Mesendoderm (in vitro differentiated cells): ENCODE measurements at regions not wholly inside any gene's neighbourhood (a gene's known extent, or its start where the extent isn't known, plus 50 kb on each side); places are given as distances from the start of the nearest gene placed in this dataset.

Experiments used
- DNase-seq: peaks from one replicate; pipeline ENCODE4 v3.0.0; 2013
- H2AK5ac ChIP-seq: 2 replicates; pipeline ENCODE4 v1.6.1; 2013; ENCODE audit warnings: low read length, inconsistent platforms
- H2BK120ac ChIP-seq: 2 replicates; pipeline ENCODE4 v1.6.1; 2013; ENCODE audit warnings: low read depth, mild to moderate bottlenecking, low read length, moderate library complexity, mixed read lengths
- H2BK15ac ChIP-seq: replicated peaks from 2 replicates; pipeline ENCODE4 v1.6.1; 2013; ENCODE audit warnings: low read depth, mild to moderate bottlenecking, moderate library complexity
- H2BK5ac ChIP-seq: 2 replicates; pipeline ENCODE4 v1.6.1; 2013; ENCODE audit warnings: low read length, inconsistent platforms
- H3K18ac ChIP-seq: 2 replicates; pipeline ENCODE4 v1.6.1; 2013; ENCODE audit warnings: mild to moderate bottlenecking, low read length, mixed read lengths
- H3K23ac ChIP-seq: one replicate; pipeline ENCODE4 v1.6.1; 2013; ENCODE audit warnings: low read length
- H3K27ac ChIP-seq: 2 replicates; pipeline ENCODE4 v1.5.1; 2013; ENCODE audit warnings: low read depth, mild to moderate bottlenecking, inconsistent platforms, low read length, moderate library complexity
- H3K27me3 ChIP-seq: 2 replicates; pipeline ENCODE4 v1.6.1; 2013; ENCODE audit warnings: low read length, control low read depth, mild to moderate bottlenecking, inconsistent platforms; ENCODE audit not compliant: insufficient read depth, poor library complexity
- H3K36me3 ChIP-seq: 2 replicates; pipeline ENCODE4 v1.6.1; 2013; ENCODE audit warnings: low read length, inconsistent platforms; ENCODE audit not compliant: control insufficient read depth, insufficient read depth
- H3K4ac ChIP-seq: one replicate; pipeline ENCODE4 v1.6.1; 2013; ENCODE audit warnings: low read depth, mild to moderate bottlenecking, low read length, moderate library complexity
- H3K4me1 ChIP-seq: 2 replicates; pipeline ENCODE4 v1.6.1; 2013; ENCODE audit warnings: low read depth, low read length, inconsistent platforms; ENCODE audit not compliant: control insufficient read depth
- H3K4me2 ChIP-seq: 2 replicates; pipeline ENCODE4 v1.6.1; 2013; ENCODE audit warnings: low read length
- H3K4me3 ChIP-seq: 2 replicates; pipeline ENCODE4 v1.5.1; 2013; ENCODE audit warnings: mild to moderate bottlenecking, low read length
- H3K56ac ChIP-seq: one replicate; pipeline ENCODE4 v1.6.1; 2013; ENCODE audit warnings: low read length
- H3K79me1 ChIP-seq: 2 replicates; pipeline ENCODE4 v1.6.1; 2013; ENCODE audit warnings: low read length, inconsistent platforms
- H3K79me2 ChIP-seq: 2 replicates; pipeline ENCODE4 v1.6.1; 2013; ENCODE audit warnings: mild to moderate bottlenecking, low read length; ENCODE audit not compliant: control insufficient read depth, insufficient read depth
- H3K9ac ChIP-seq: 2 replicates; pipeline ENCODE4 v1.6.1; 2013; ENCODE audit warnings: low read length, inconsistent platforms
- H4K5ac ChIP-seq: one replicate; pipeline ENCODE4 v1.6.1; 2013; ENCODE audit warnings: low read length
- H4K8ac ChIP-seq: one replicate; pipeline ENCODE4 v1.6.1; 2013; ENCODE audit warnings: low read depth, mild to moderate bottlenecking, control low read depth, low read length, moderate library complexity
- WGBS: extraction: QIAGEN DNeasy Blood & Tissue Kit; methylation state at CpG from one replicate; pipeline ENCODE4 v1.1.7; 2013; ENCODE audit warnings: low lambda C conversion rate, missing lambda C conversion rate; ENCODE audit not compliant: insufficient coverage; ENCODE audit errors: extremely low coverage; 5-methylcytosine and 5-hydroxymethylcytosine counted together

- H3K4me3 ChIP-seq: no peak overlapping the region
- no peak overlapping the region for H4K5ac ChIP-seq
- H3K18ac ChIP-seq: no peak overlapping the region
- no peak overlapping the region for H2BK120ac ChIP-seq
- no peak overlapping the region for H3K27ac ChIP-seq
- H3K4ac ChIP-seq: no peak overlapping the region
- H4K8ac ChIP-seq: no peak overlapping the region
- no peak overlapping the region for H2BK5ac ChIP-seq
- no peak overlapping the region for H3K4me2 ChIP-seq
- H2BK15ac ChIP-seq: no peak overlapping the region
- H3K9ac ChIP-seq: no peak overlapping the region
- H3K27me3 ChIP-seq: no peaks in the 10 kb centered on the region
- H3K79me2 ChIP-seq: no peaks in the 10 kb centered on the region
- H3K23ac ChIP-seq: no peak overlapping the region
- H3K36me3 ChIP-seq: no peaks in the 10 kb centered on the region
- H2AK5ac ChIP-seq: no peak overlapping the region
- no CpG with 5 or more reads among the region's 3 CpGs for WGBS
- DNase-seq: no peak
- no peak overlapping the region for H3K56ac ChIP-seq
- H3K79me1 ChIP-seq: no peaks in the 10 kb centered on the region
- H3K4me1 ChIP-seq: peaks cover 4% of the 10 kb centered on the region
These were observed 118.6 kb upstream of the ZNF608 start for GRCh38 chr5:124865066-124865465.

GRCh38 chr5:124865603-124866354, 119.3 kb upstream of the ZNF608 start:
- Histone ChIP-seq H4K5ac (no peak overlapping the region), H4K8ac (no peak overlapping the region), H2BK120ac (no peak overlapping the region), H2BK15ac (no peak overlapping the region), H3K36me3 (no peaks in the 10 kb centered on the region), H3K4ac (no peak overlapping the region), H3K79me1 (no peaks in the 10 kb centered on the region), H3K4me2 (no peak overlapping the region), H3K4me1 (peaks cover 4% of the 10 kb centered on the region), H3K79me2 (no peaks in the 10 kb centered on the region), H3K23ac (no peak overlapping the region), H3K27ac (no peak overlapping the region), H2BK5ac (no peak overlapping the region), H3K27me3 (no peaks in the 10 kb centered on the region), H2AK5ac (no peak overlapping the region), H3K4me3 (no peak overlapping the region), H3K9ac (no peak overlapping the region), H3K18ac (peak overlapping the region; percentile 68), H3K56ac (no peak overlapping the region)
- WGBS: no CpG with 5 or more reads among the region's 4 CpGs
- DNase-seq: no peak

- Histone ChIP-seq H2BK15ac (no peak overlapping the region), H3K79me1 (no peaks in the 10 kb centered on the region), H3K9ac (no peak overlapping the region), H3K4ac (no peak overlapping the region), H3K36me3 (no peaks in the 10 kb centered on the region), H3K18ac (peak overlapping the region; percentile 68), H3K27ac (no peak overlapping the region), H4K8ac (no peak overlapping the region), H3K4me1 (peaks cover 4% of the 10 kb centered on the region), H4K5ac (no peak overlapping the region), H2BK120ac (no peak overlapping the region), H3K27me3 (no peaks in the 10 kb centered on the region), H3K56ac (no peak overlapping the region), H2BK5ac (no peak overlapping the region), H2AK5ac (no peak overlapping the region), H3K4me3 (no peak overlapping the region), H3K79me2 (no peaks in the 10 kb centered on the region), H3K23ac (no peak overlapping the region), H3K4me2 (no peak overlapping the region)
- 100% methylated on average over 2 of the region's 12 CpGs for WGBS
- DNase-seq: peak; percentile 70
These were observed 120.1 kb upstream of the ZNF608 start for GRCh38 chr5:124866355-124867136.

GRCh38 chr5:124867137-124867704, 120.8 kb upstream of the ZNF608 start:
- Histone ChIP-seq H3K27ac (no peak overlapping the region), H3K9ac (no peak overlapping the region), H2BK15ac (no peak overlapping the region), H3K79me1 (no peaks in the 10 kb centered on the region), H3K27me3 (no peaks in the 10 kb centered on the region), H2BK5ac (peak overlapping the region; percentile 46), H3K4me2 (no peak overlapping the region), H3K23ac (no peak overlapping the region), H3K56ac (no peak overlapping the region), H4K8ac (no peak overlapping the region), H3K4me1 (peaks cover 4% of the 10 kb centered on the region), H3K36me3 (no peaks in the 10 kb centered on the region), H3K79me2 (no peaks in the 10 kb centered on the region), H3K18ac (no peak overlapping the region), H2BK120ac (no peak overlapping the region), H3K4me3 (no peak overlapping the region), H4K5ac (no peak overlapping the region), H3K4ac (no peak overlapping the region), H2AK5ac (no peak overlapping the region)
- WGBS: no CpG with 5 or more reads among the region's 6 CpGs
- DNase-seq: peak; percentile 21

GRCh38 chr5:124868676-124869075, 122.2 kb upstream of the ZNF608 start:
- no CpG with 5 or more reads among the region's 2 CpGs for WGBS
- H3K4me2 ChIP-seq: no peak overlapping the region
- no peaks in the 10 kb centered on the region for H3K79me1 ChIP-seq
- no peak overlapping the region for H3K9ac ChIP-seq
- no peak overlapping the region for H4K8ac ChIP-seq
- H3K4me3 ChIP-seq: no peak overlapping the region
- no peak overlapping the region for H2BK120ac ChIP-seq
- no peak overlapping the region for H3K56ac ChIP-seq
- H3K36me3 ChIP-seq: no peaks in the 10 kb centered on the region
- peaks cover 4% of the 10 kb centered on the region for H3K4me1 ChIP-seq
- H4K5ac ChIP-seq: no peak overlapping the region
- H2AK5ac ChIP-seq: no peak overlapping the region
- no peak for DNase-seq
- no peaks in the 10 kb centered on the region for H3K27me3 ChIP-seq
- no peak overlapping the region for H3K27ac ChIP-seq
- no peak overlapping the region for H2BK5ac ChIP-seq
- no peak overlapping the region for H3K18ac ChIP-seq
- no peak overlapping the region for H2BK15ac ChIP-seq
- no peak overlapping the region for H3K23ac ChIP-seq
- H3K4ac ChIP-seq: no peak overlapping the region
- H3K79me2 ChIP-seq: no peaks in the 10 kb centered on the region
